Superior temporal gyrus (tissue), 1 donor: ENCODE measurements at regions not wholly inside any gene's neighbourhood (a gene's known extent, or its start where the extent isn't known, plus 50 kb on each side); places are given as distances from the start of the nearest gene placed in this dataset.

Experiments
- DNase-seq: peaks from one replicate; pipeline ENCODE4 v3.0.0-alpha.2; 2016; ENCODE audit errors: extremely low spot score

DNA sequence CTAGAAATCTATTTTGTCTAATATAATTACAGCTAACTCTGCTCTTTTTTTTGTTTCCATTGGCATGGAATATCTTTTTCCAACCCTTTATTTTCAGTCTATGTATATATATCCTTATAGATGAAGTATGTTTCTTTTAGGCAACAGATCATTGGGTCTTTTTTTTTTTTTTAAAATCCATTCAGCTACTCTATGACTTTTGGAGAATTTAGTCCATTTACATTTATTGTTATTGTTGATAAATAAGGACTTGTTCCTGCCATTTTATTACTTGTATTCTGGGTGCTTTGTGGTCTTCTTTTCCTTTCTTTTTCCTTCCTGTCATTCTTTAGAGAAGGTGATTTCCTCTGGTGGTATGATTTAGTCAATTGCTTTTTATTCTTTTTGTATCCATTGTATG lies 296.8 kb downstream of the SMARCA2 start:
- DNase-seq: no peak

GRCh38 chr9:2313512-2313911 lies 298.4 kb downstream of the SMARCA2 start:
- no peak for DNase-seq

- DNase-seq: no peak
These were observed 302.4 kb downstream of the SMARCA2 start for GRCh38 chr9:2317591-2317990.

- no peak for DNase-seq
These were observed 302.2 kb upstream of the VLDLR start for GRCh38 chr9:2319421-2319820.

DNA sequence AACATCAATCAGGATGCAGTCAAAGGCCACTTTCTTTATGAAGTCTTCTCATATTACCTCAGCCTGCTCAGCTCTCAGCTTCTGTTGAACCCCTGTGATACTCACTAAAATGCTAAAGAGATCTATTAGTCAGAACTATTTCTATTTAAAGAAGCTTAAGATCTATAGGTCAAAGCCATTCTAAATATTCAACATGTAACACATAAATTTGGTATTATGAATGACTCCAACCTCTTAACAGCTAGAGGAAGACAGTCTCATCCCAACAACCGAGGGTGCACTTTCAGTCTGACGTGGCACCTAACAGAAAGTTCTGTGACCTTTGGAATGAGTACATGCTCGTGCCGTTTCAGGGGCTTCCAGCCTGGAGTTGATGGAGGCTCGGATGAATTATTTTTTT lies 301.5 kb upstream of the VLDLR start:
- no peak for DNase-seq

- no peak for DNase-seq
These were observed 301.0 kb upstream of the VLDLR start for GRCh38 chr9:2320632-2321031.

DNA sequence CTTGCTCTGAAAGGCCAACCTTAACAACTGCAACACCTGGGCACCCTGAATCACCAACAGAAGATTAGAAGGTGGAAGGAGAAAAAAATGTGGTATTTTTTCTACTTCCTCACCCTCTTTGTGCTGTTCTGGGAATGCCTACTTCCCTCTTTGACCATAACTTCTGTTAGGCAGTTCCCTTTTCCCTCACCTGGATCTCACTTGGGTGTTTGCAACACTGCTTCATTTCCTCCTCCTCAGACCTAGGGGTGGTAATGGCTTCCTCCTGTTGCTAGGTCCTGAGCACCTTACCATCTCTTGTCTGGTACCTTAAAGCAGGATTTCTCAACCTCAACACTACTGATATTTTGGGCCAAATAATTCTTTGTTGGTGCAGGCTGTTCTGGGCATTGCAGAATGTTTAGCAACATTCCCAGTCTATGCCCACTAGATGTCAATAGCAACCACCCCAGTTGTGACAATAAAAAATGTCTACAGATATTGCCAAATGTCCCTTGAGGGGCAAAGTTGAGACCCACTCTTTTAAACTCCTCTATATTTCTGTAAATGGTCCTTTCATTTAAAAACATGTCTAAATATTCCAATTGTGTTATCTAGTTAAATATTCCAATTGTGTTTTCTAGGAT lies 300.0 kb upstream of the VLDLR start:
- no peak for DNase-seq

DNA sequence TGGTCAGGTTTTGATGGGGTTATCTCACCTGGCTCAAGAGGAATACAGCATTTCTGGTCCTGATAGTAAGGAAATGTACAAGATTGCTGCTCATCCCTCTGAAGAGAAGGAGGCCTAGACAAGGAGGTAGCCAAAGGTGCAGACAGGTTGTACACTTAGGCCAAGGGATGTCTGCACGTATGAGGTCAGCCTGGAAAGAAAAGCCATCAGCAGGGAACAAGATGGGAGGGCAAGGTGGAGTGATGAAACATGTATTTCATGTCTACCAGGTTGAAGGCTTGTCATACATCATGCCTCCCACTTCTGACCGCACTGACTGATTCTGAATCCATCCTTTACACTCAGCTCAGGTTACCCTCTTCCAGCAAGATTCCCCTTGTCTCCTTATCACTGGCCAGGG lies 296.8 kb upstream of the VLDLR start:
- DNase-seq: no peak

- DNase-seq: no peak
These were observed 288.9 kb upstream of the VLDLR start for GRCh38 chr9:2332663-2333062.

DNA sequence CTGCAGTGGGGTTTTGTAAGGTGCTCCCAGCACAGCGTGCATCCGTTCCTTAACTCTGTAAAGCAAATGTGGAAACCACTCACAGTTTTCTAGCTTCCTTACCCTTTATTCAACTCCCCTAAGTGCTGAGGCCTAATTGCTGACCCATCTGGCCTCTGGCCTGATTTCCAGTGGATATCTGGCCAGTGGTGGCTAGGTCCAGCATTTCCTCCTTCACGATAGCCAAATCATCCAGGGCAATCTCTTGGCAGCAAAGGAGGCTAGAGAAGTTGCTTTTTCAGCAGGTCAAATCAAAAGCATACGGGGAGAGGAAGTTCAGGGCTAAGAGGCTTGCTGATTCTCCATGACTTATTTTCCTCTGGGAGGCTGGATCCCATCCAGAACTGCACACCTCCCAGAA lies 286.3 kb upstream of the VLDLR start:
- DNase-seq: no peak

- DNase-seq: peak; percentile 17
These were observed 285.5 kb upstream of the VLDLR start for GRCh38 chr9:2336055-2336454.

DNA sequence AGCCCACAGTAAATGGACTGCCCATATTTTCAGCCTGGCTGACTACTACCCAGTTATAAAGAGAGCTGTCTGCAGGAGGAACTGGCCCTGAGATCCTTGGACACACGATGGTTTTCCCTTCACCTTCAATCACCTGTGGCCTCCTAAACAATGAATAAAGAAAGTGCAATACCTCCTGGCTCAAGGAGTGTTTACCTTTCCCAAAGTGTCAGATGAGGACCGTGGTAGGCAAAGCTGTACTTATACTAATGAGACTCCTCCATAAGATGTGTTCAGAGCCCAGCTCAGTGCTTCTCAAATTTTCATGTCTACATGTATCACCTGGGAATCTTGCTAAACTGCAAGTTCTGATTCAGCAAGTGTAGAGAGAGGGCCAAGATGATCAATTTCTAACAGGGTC lies 284.5 kb upstream of the VLDLR start:
- no peak for DNase-seq

DNA sequence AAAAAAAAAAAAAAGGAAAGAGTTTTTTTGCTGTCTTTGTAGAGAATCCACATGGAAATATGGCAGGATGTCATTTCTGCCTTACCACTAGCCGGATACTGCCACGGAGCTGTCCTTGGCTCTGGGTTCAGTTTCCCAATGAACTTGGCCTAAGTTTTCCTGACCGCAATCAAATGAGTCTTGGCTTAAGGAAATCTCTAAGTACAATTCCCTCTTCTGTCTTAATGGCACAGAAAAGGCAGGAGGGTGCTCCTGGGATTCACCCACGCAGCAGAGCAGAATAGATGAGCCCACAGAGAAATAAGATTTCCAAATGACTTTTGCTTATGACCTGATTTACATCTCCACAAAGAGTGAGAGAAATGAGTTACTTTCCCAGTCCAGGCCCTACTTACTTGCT lies 284.0 kb upstream of the VLDLR start:
- no peak for DNase-seq

DNA sequence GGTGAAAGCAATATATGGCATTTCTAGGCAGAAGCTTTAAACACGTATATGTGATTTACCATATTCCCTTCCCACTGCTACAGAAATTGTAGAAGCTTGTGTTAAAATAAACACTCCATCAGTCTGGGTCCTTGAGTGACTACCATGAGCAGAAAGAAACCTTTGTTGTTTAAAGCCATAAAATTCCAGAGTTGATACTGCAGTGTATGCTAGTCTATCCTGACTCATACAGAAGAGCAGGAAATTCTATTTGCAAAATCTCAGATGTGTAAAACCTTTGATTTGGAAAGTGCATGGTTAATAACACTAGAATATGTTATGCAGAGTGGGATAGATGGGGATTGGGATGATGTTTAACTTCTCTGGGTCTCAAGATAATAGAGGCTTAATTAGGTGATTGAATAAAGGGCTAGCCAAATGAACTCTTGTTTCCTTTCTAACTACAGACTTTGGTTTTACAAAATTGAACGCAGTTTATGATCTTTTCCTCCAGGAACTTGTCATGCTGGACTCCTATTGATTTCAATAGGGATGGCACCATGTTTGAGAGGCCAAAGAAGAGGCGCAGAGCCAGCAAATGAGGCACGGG lies 282.7 kb upstream of the VLDLR start:
- DNase-seq: no peak

- DNase-seq: no peak
These were observed 282.2 kb upstream of the VLDLR start for GRCh38 chr9:2339416-2339815.

DNA sequence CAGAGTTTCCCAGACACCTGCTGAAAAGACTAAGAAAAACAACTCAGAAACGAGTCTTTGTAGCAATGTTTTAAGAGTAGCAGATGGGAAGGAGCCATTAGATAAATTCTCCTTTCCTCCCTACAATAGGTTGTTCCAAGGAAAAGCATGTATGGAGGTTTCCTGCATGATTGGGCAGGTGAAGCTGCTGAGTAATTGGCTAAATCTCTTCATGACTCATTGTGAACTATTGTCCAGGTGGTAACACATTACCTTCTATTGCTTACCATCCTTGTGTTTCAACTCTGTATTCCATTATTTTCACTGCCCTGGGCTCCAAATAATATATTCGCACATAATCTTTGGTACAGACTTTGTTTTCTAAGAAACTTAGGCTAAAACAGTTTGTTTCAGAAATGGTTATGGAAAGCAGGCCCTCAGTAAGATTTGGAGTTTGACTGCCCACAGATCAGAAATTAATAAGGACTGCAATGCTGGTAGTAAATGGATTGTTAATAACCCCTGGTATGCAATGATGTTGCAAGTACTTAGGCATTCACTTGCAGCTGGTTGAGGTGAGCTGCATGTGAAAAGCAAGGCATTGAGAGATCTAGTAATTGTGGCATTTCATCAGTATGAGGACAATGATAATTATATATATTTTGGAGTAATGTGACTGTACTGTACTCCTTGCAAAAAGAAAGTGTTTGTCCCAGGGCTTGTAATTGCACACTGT lies 281.4 kb upstream of the VLDLR start:
- no peak for DNase-seq

GRCh38 chr9:2341126-2341525 lies 280.5 kb upstream of the VLDLR start:
- DNase-seq: no peak

DNA sequence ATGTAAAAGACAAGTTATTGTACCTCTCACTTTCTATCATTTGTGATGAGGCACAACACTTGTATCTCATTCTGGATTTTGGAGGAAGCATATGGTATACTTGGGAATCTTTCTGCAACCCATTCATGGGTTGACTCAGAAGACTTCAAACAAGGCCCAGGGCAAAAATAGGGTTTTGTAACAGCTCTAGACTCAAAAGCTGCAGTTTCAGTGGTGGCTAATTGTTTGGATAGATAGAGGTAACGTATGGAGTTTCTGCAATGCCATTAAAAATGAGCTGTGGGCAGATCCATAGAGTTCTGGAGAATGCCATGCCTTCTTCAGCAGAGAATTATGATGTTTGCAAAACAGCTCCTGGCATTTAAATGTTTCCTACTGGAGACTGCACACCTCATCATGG lies 279.6 kb upstream of the VLDLR start:
- no peak for DNase-seq

DNA sequence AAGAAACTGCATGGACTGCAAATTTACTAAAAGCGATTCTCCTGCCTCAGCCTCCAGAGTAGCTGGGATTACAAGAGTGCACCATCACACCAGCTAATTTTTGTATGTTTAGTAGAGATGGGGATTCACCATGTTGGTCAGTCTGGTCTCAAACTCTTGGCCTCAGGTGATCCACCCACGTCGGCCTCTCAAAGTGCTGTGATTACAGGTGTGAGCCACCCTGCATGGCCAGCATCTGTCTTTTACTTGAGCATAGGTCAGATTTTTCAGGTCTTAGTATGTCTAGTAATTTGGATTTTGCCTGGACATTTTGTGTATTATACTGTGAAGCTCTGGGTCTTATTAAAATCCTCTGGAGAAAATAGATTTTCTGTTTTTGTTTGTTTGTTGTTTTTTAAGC lies 277.8 kb upstream of the VLDLR start:
- no peak for DNase-seq

DNA sequence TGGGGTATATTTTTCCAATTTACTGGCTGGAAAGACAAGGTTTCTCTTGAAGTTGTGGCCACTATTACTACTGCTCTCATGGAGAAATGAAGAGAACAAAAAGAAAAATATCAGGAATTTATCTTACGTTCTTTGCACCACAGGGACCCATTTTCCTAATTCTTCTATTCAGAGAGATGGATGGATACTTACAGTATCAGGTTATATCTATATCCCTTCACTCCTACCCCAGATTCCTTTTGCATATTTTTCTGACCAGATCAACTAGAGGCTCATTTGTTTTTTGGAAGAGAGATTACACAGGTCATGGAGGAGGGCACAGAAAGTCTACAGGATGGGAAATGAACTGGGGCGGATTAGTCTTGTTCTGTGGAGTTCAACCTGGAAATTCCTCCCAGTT lies 277.2 kb upstream of the VLDLR start:
- no peak for DNase-seq

DNA sequence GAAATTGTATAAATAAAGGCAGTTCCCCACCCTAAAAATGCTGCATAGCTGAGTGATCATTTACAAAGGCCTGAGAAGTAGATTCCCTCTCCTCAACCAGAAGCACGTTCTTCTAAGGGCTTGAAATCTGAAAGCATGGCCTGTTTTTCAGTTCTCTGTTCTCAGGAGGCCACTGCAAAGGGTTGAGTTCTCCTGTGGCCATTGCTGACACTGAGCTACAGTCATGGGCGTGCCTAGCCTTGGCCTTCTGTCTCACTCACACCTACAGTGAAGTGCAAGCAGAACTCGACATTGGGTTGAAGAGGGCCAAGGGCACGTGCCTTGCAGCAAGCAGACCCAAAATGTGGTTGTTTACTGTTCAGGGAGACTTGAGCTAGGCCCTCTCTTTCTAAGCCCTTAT lies 276.6 kb upstream of the VLDLR start:
- DNase-seq: no peak

GRCh38 chr9:2346277-2346913 lies 275.2 kb upstream of the VLDLR start:
- DNase-seq: no peak

DNA sequence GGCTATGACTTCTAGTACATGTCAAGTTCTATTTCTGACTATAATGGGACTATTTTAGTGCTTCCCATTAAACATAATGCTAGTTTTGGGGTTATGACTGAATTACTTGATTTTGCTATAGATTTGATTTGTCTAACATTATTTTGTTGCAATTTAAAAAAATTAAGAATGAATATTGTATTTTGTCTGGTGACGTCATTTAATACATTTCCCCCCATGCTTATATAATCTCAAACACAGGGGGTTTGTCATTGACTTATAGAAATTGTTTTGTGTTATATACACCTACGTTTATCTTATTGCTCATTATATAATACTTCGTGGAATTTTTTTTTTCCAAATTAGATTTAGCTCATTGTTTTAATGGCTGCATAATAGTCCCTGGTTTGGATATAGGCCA lies 270.3 kb upstream of the VLDLR start:
- no peak for DNase-seq
